IMR-90 (cell line): ENCODE measurements at regions not wholly inside any gene's neighbourhood (a gene's known extent, or its start where the extent isn't known, plus 50 kb on each side); places are given as distances from the start of the nearest gene placed in this dataset.

Source experiments
- ATAC-seq: fragments of 200-7000 bp; cut with Tn5 transposase; 2 replicates; pipeline ENCODE4 v1.9.1; 2020; ENCODE audit warnings: low read depth, mild to moderate bottlenecking, moderate library complexity
- BruUV-seq: library from RNA; stranded (reverse); fragments of 400-500 nt; replicated peaks from 2 replicates; lab custom pipeline; 2021; lab: Mats Ljungman, UMichigan
- CTCF ChIA-PET: fragments of 300-600 bp; formaldehyde crosslinking; extraction: SDS; loops from one replicate; lab custom pipeline; 2021; ENCODE audit warnings: antibody characterized with exemption; lab: Yijun Ruan, JAX
- POLR2A ChIA-PET: fragments of 300-600 bp; sonication (Branson Sonifier 250); formaldehyde crosslinking; loops from one replicate; lab custom pipeline; 2022; ENCODE audit warnings: antibody characterized with exemption; ENCODE audit not compliant: unreplicated experiment; lab: Charles Lee
- DNase-seq: peaks from one replicate; pipeline ENCODE4 v3.0.0; 2013
- H2AFZ ChIP-seq: replicated peaks from 2 replicates; pipeline ENCODE3; 2013; ENCODE audit warnings: low read length, mild to moderate bottlenecking; ENCODE audit not compliant: poor library complexity
- H2AK5ac ChIP-seq: 2 replicates; pipeline ENCODE4 v1.6.1; 2013; ENCODE audit warnings: low read depth, low read length, inconsistent platforms
- H2AK9ac ChIP-seq: replicated peaks from 2 replicates; pipeline ENCODE3; 2013; ENCODE audit warnings: mild to moderate bottlenecking, low read depth, low read length, moderate library complexity; ENCODE audit not compliant: poor library complexity
- H2BK120ac ChIP-seq: 2 replicates; pipeline ENCODE4 v1.6.1; 2013; ENCODE audit warnings: low read depth, low read length, inconsistent platforms
- H2BK15ac ChIP-seq: 3 replicates; pipeline ENCODE4 v1.6.1; 2013; ENCODE audit warnings: low read depth, low read length, inconsistent platforms
- H2BK20ac ChIP-seq: 2 replicates; pipeline ENCODE4 v1.6.1; 2013; ENCODE audit warnings: low read depth, mild to moderate bottlenecking, inconsistent platforms, low read length, moderate library complexity
- H2BK5ac ChIP-seq: 2 replicates; pipeline ENCODE4 v1.6.1; 2013; ENCODE audit warnings: mild to moderate bottlenecking, low read depth, low read length, inconsistent platforms; ENCODE audit not compliant: poor library complexity, severe bottlenecking
- H3K14ac ChIP-seq: replicated peaks from 2 replicates; pipeline ENCODE4 v1.6.1; 2013; ENCODE audit warnings: low read depth, low read length, inconsistent platforms
- H3K18ac ChIP-seq: 2 replicates; pipeline ENCODE4 v1.6.1; 2013; ENCODE audit warnings: low read depth, low read length, control low read depth
- H3K23ac ChIP-seq: 2 replicates; pipeline ENCODE4 v1.6.1; 2013; ENCODE audit warnings: low read depth, low read length, inconsistent platforms
- H3K27ac ChIP-seq: 2 replicates; pipeline ENCODE4 v1.5.1; 2013; ENCODE audit warnings: mild to moderate bottlenecking, control low read depth, low read length; ENCODE audit not compliant: insufficient read depth
- H3K27me3 ChIP-seq: 2 replicates; pipeline ENCODE4 v1.6.1; 2013; ENCODE audit warnings: low read length; ENCODE audit not compliant: control insufficient read depth, insufficient read depth
- H3K36me3 ChIP-seq: 2 replicates; pipeline ENCODE4 v1.6.1; 2013; ENCODE audit warnings: low read length, mixed read lengths; ENCODE audit not compliant: control insufficient read depth, insufficient read depth
- H3K4ac ChIP-seq: 2 replicates; pipeline ENCODE4 v1.6.1; 2013; ENCODE audit warnings: low read depth, low read length, inconsistent platforms
- H3K4me1 ChIP-seq: 2 replicates; pipeline ENCODE4 v1.6.1; 2013; ENCODE audit warnings: low read length, mixed read lengths; ENCODE audit not compliant: control insufficient read depth, insufficient read depth
- H3K4me2 ChIP-seq: 2 replicates; pipeline ENCODE4 v1.6.1; 2013; ENCODE audit warnings: low read depth, mild to moderate bottlenecking, control low read depth, low read length, moderate library complexity
- H3K4me3 ChIP-seq: 2 replicates; pipeline ENCODE4 v1.5.1; 2013; ENCODE audit warnings: low read depth, mild to moderate bottlenecking, control low read depth, low read length, moderate library complexity; ENCODE audit not compliant: insufficient read depth
- H3K56ac ChIP-seq: 2 replicates; pipeline ENCODE4 v1.6.1; 2013; ENCODE audit warnings: low read length, inconsistent platforms; ENCODE audit not compliant: insufficient read depth; ENCODE audit errors: extremely low read depth
- H3K79me1 ChIP-seq, 2 experiments: 2 replicates each; pipeline ENCODE4 v1.6.1; 2013; ENCODE audit warnings: low read length in 2 of 2, inconsistent platforms in 1 of 2, low read depth in 1 of 2
- H3K9ac ChIP-seq: 2 replicates; pipeline ENCODE4 v1.6.1; 2013; ENCODE audit warnings: low read depth, low read length, control low read depth
- H3K9me1 ChIP-seq: 2 replicates; pipeline ENCODE4 v1.6.1; 2013; ENCODE audit warnings: low read length, inconsistent platforms; ENCODE audit not compliant: insufficient read depth
- H3K9me3 ChIP-seq: 2 replicates; pipeline ENCODE4 v1.6.1; 2013; ENCODE audit warnings: low read length; ENCODE audit not compliant: control insufficient read depth, insufficient read depth
- H4K20me1 ChIP-seq: 2 replicates; pipeline ENCODE4 v1.6.1; 2013; ENCODE audit warnings: low read length, inconsistent platforms; ENCODE audit not compliant: insufficient read depth
- H4K5ac ChIP-seq: 2 replicates; pipeline ENCODE4 v1.6.1; 2013; ENCODE audit warnings: mild to moderate bottlenecking, low read depth, low read length, control low read depth
- H4K8ac ChIP-seq, 2 experiments: 2 replicates each; pipeline ENCODE4 v1.6.1; 2013; ENCODE audit warnings: low read depth in 2 of 2, low read length in 2 of 2, control low read depth in 1 of 2, inconsistent platforms in 1 of 2
- H4K91ac ChIP-seq: 2 replicates; pipeline ENCODE4 v1.6.1; 2013; ENCODE audit warnings: low read depth, low read length, inconsistent platforms; ENCODE audit not compliant: insufficient read depth
- BHLHE40 ChIP-seq: fragments of 150-350 bp; IDR thresholded peaks from 2 replicates; pipeline ENCODE4 v1.6.1; 2016; ENCODE audit warnings: mild to moderate bottlenecking, low read depth, low read length
- ELK1 ChIP-seq: fragments of 150-350 bp; IDR thresholded peaks from 2 replicates; pipeline ENCODE4 v1.6.1; 2016; ENCODE audit warnings: low read depth, mild to moderate bottlenecking, low read length, moderate library complexity, borderline replicate concordance
- FOS ChIP-seq: fragments of 150-350 bp; IDR thresholded peaks from 2 replicates; pipeline ENCODE4 v1.6.1; 2016; ENCODE audit warnings: low read depth, low read length
- MAFK ChIP-seq: IDR thresholded peaks from 2 replicates; pipeline ENCODE4 v1.6.1; 2012; ENCODE audit warnings: low read depth, low read length, improper control_type of control experiment
- RCOR1 ChIP-seq: IDR thresholded peaks from 2 replicates; pipeline ENCODE4 v1.6.1; 2012; ENCODE audit warnings: mild to moderate bottlenecking, low read length, improper control_type of control experiment; ENCODE audit not compliant: insufficient replicate concordance
- WGBS, 2 experiments: methylation state at CpG; one replicate each; pipeline versions ENCODE4 v1.1.5 to v1.1.7; 2013; ENCODE audit warnings: missing lambda C conversion rate in 2 of 2; ENCODE audit not compliant: insufficient read length in 1 of 2; ENCODE audit errors: extremely low coverage in 2 of 2; 5-methylcytosine and 5-hydroxymethylcytosine counted together
- dilution Hi-C: fragments of 300-500 bp; cut with HindIII; formaldehyde crosslinking; loops from one replicate; pipeline ENCODE4 v1.14.3; 2018; ENCODE audit warnings: low sequenced_read_pairs; ENCODE audit not compliant: unreplicated experiment
- in situ Hi-C: fragments of 300-500 bp; cut with MboI; formaldehyde crosslinking; loops from 3 replicates; pipeline ENCODE4 v1.14.3; 2019; ENCODE audit warnings: low sequenced_read_pairs, inconsistent platforms, mixed read lengths
- intact Hi-C: fragments of 100-400 bp; cut with micrococcal nuclease; formaldehyde crosslinking; loops from 2 replicates; pipeline ENCODE4 v1.10.0; 2022

- Histone ChIP-seq H3K14ac (no peak overlapping the region), H2BK20ac (no peak overlapping the region)
- BruUV-seq, result no TSS peak
Observed at GRCh38 chr4:104869831-104870230, 276.8 kb upstream of the TET2 start.

More at GRCh38 chr4:104869831-104870230, 276.8 kb upstream of the TET2 start:
- ChIA-PET CTCF (no interaction called here), POLR2A (no interaction called here)
- H3K36me3 ChIP-seq, result no peaks in the 10 kb centered on the region
- no peaks in the 10 kb centered on the region for H3K9me3 ChIP-seq
- H3K27ac ChIP-seq, result no peak overlapping the region
- no peaks in the 10 kb centered on the region for H4K20me1 ChIP-seq
- H3K79me1 ChIP-seq, result no peaks in the 10 kb centered on the region
- no peak overlapping the region for H2BK120ac ChIP-seq
- no peaks in the 10 kb centered on the region for H3K9me1 ChIP-seq
- no peak overlapping the region for H4K8ac ChIP-seq
- intact Hi-C loops, result no loop called here
- WGBS, 2 experiments, result no CpG with 5 or more reads among the region's 1 CpG
- DNase-seq, result no peak
- H4K5ac ChIP-seq, result no peak overlapping the region
- H2AK9ac ChIP-seq, result no peak overlapping the region
- no peak overlapping the region for H3K4ac ChIP-seq
- no peak overlapping the region for H3K9ac ChIP-seq
- in situ Hi-C loops, result loop anchor here (25.0 kb wide), 1 partner anchor 1658 kb away; no protein-coding TSS in a partner anchor
- no peak overlapping the region for H3K56ac ChIP-seq
- H2AFZ ChIP-seq, result no peak overlapping the region
- H3K18ac ChIP-seq, result no peak overlapping the region
- H2BK5ac ChIP-seq, result no peak overlapping the region
- no peak for TF ChIP-seq BHLHE40
- TF ChIP-seq FOS, result no peak
- TF ChIP-seq RCOR1, result no peak
- no peak for TF ChIP-seq MAFK
- TF ChIP-seq ELK1, result no peak
- H3K23ac ChIP-seq, result no peak overlapping the region
- H3K4me2 ChIP-seq, result no peak overlapping the region
- dilution Hi-C loops, result no loop called here
- H3K27me3 ChIP-seq, result no peaks in the 10 kb centered on the region
- H3K4me3 ChIP-seq, result no peak overlapping the region
- no peak overlapping the region for H2AK5ac ChIP-seq
- H3K4me1 ChIP-seq, result no peaks in the 10 kb centered on the region
- H2BK15ac ChIP-seq, result no peak overlapping the region
- H4K91ac ChIP-seq, result no peak overlapping the region
- ATAC-seq, result no peak
